Activated CD4-positive, alpha-beta memory T cell treated with anti-CD3 and anti-CD28 coated beads for 36 hours (primary cell): ENCODE measurements at regions not wholly inside any gene's neighbourhood (a gene's known extent, or its start where the extent isn't known, plus 50 kb on each side); places are given as distances from the start of the nearest gene placed in this dataset.

ENCODE experiments used
- CTCF ChIA-PET: fragments of 350-600 bp; sonication (Branson Sonifier 250); formaldehyde crosslinking; loops from one replicate; lab custom pipeline; 2021; ENCODE audit warnings: antibody characterized with exemption, inconsistent platforms; lab: Charles Lee
- POLR2A ChIA-PET: fragments of 350-600 bp; sonication (Branson Sonifier 250); formaldehyde crosslinking; loops from one replicate; lab custom pipeline; 2021; ENCODE audit warnings: antibody characterized with exemption; lab: Charles Lee
- DNase-seq: peaks from one replicate; pipeline ENCODE4 v3.0.0-alpha.2; 2020
- H3K27ac Mint-ChIP-seq: one replicate; pipeline ENCODE4 v1.8.0; 2021; ENCODE audit warnings: mixed read lengths
- H3K27me3 Mint-ChIP-seq: one replicate; pipeline ENCODE4 v1.8.0; 2021; ENCODE audit warnings: mixed read lengths
- H3K36me3 Mint-ChIP-seq: one replicate; pipeline ENCODE4 v1.8.0; 2021; ENCODE audit warnings: mixed read lengths
- H3K4me1 Mint-ChIP-seq: one replicate; pipeline ENCODE4 v1.8.0; 2021; ENCODE audit warnings: low read depth, mixed read lengths
- H3K4me3 Mint-ChIP-seq: one replicate; pipeline ENCODE4 v1.8.0; 2021; ENCODE audit warnings: mild to moderate bottlenecking, mixed read lengths
- H3K9me3 Mint-ChIP-seq: one replicate; pipeline ENCODE4 v1.8.0; 2021; ENCODE audit warnings: mixed read lengths
- intact Hi-C: fragments of 100-400 bp; cut with micrococcal nuclease; formaldehyde crosslinking; loops from one replicate; pipeline ENCODE4 v1.15.1; 2023

- H3K27ac Mint-ChIP-seq = no peak overlapping the region
- no peak for DNase-seq
- no peaks in the 10 kb centered on the region for H3K9me3 Mint-ChIP-seq
- H3K27me3 Mint-ChIP-seq = no peaks in the 10 kb centered on the region
- POLR2A ChIA-PET = no interaction called here
- intact Hi-C loops = loop anchor here (5.0 kb wide), 1 partner anchor 35 kb away; no protein-coding TSS in a partner anchor
- peaks cover 67% of the 10 kb centered on the region for H3K36me3 Mint-ChIP-seq
- CTCF ChIA-PET = interaction anchor here (1.0 kb wide), 1 partner anchor 95 kb away, joined by 3 read pairs; no protein-coding TSS in a partner anchor
- no peak overlapping the region for H3K4me3 Mint-ChIP-seq
- H3K4me1 Mint-ChIP-seq = peaks cover 50% of the 10 kb centered on the region
Observed at GRCh38 chr6:25122622-25123237, 156.4 kb upstream of the CARMIL1 start.

GRCh38 chr6:25124216-25124715 lies 154.9 kb upstream of the CARMIL1 start:
- POLR2A ChIA-PET = no interaction called here
- Mint-ChIP-seq H3K9me3 (no peaks in the 10 kb centered on the region), H3K4me3 (no peak overlapping the region), H3K27me3 (no peaks in the 10 kb centered on the region), H3K36me3 (peaks cover 69% of the 10 kb centered on the region), H3K27ac (no peak overlapping the region), H3K4me1 (peaks cover 46% of the 10 kb centered on the region)
- DNase-seq = no peak
- CTCF ChIA-PET = no interaction called here
- intact Hi-C loops = loop anchor here (5.0 kb wide), 1 partner anchor 37 kb away; no protein-coding TSS in a partner anchor

- intact Hi-C loops = no loop called here
- no peak for DNase-seq
- no peaks in the 10 kb centered on the region for H3K9me3 Mint-ChIP-seq
- H3K36me3 Mint-ChIP-seq = peaks cover 74% of the 10 kb centered on the region
- no peak overlapping the region for H3K27ac Mint-ChIP-seq
- no peak overlapping the region for H3K4me3 Mint-ChIP-seq
- CTCF ChIA-PET = no interaction called here
- peaks cover 53% of the 10 kb centered on the region for H3K4me1 Mint-ChIP-seq
- H3K27me3 Mint-ChIP-seq = no peaks in the 10 kb centered on the region
- POLR2A ChIA-PET = no interaction called here
Observed at GRCh38 chr6:25125736-25126135, 153.4 kb upstream of the CARMIL1 start.

GRCh38 chr6:25127076-25127837 lies 151.9 kb upstream of the CARMIL1 start:
- no peak for DNase-seq
- Mint-ChIP-seq H3K36me3 (peaks cover 72% of the 10 kb centered on the region), H3K4me1 (peaks cover 57% of the 10 kb centered on the region), H3K4me3 (no peak overlapping the region), H3K27ac (no peak overlapping the region), H3K27me3 (no peaks in the 10 kb centered on the region), H3K9me3 (no peaks in the 10 kb centered on the region)
- CTCF ChIA-PET = interaction anchor here (1.2 kb wide), 1 partner anchor 96 kb away, joined by 3 read pairs; no protein-coding TSS in a partner anchor
- POLR2A ChIA-PET = interaction anchor here (1.6 kb wide), 1 partner anchor 9 kb away, joined by 4 read pairs; no protein-coding TSS in a partner anchor
- intact Hi-C loops = no loop called here

- DNase-seq = no peak
- Mint-ChIP-seq H3K27ac (no peak overlapping the region), H3K36me3 (peaks cover 79% of the 10 kb centered on the region), H3K9me3 (peaks cover 15% of the 10 kb centered on the region), H3K4me1 (peaks cover 63% of the 10 kb centered on the region), H3K27me3 (no peaks in the 10 kb centered on the region), H3K4me3 (no peak overlapping the region)
- intact Hi-C loops = no loop called here
- CTCF ChIA-PET = interaction anchor here (0.8 to 1.0 kb wide), 2 partner anchors 135 to 359 kb away, joined by 3 read pairs; no protein-coding TSS in a partner anchor
- POLR2A ChIA-PET = interaction anchor here (1.2 kb wide), 1 partner anchor 38 kb away, joined by 3 read pairs; no protein-coding TSS in a partner anchor
Observed at GRCh38 chr6:25130518-25130917, 148.7 kb upstream of the CARMIL1 start.

- POLR2A ChIA-PET = no interaction called here
- H3K4me1 Mint-ChIP-seq = peaks cover 63% of the 10 kb centered on the region
- peak overlapping the region; percentile 48 for H3K4me3 Mint-ChIP-seq
- H3K27ac Mint-ChIP-seq = peak overlapping the region; percentile 9
- CTCF ChIA-PET = no interaction called here
- no peaks in the 10 kb centered on the region for H3K27me3 Mint-ChIP-seq
- no peak for DNase-seq
- peaks cover 89% of the 10 kb centered on the region for H3K36me3 Mint-ChIP-seq
- H3K9me3 Mint-ChIP-seq = peaks cover 15% of the 10 kb centered on the region
- intact Hi-C loops = no loop called here
Observed at GRCh38 chr6:25132934-25133333, 146.2 kb upstream of the CARMIL1 start.

- CTCF ChIA-PET = no interaction called here
- peaks cover 64% of the 10 kb centered on the region for H3K4me1 Mint-ChIP-seq
- H3K4me3 Mint-ChIP-seq = no peak overlapping the region
- H3K36me3 Mint-ChIP-seq = peaks cover 83% of the 10 kb centered on the region
- intact Hi-C loops = no loop called here
- POLR2A ChIA-PET = no interaction called here
- H3K27me3 Mint-ChIP-seq = no peaks in the 10 kb centered on the region
- DNase-seq = no peak
- H3K27ac Mint-ChIP-seq = no peak overlapping the region
- peaks cover 15% of the 10 kb centered on the region for H3K9me3 Mint-ChIP-seq
Observed at GRCh38 chr6:25133568-25133967, 145.6 kb upstream of the CARMIL1 start.

GRCh38 chr6:25136854-25137253 lies 142.3 kb upstream of the CARMIL1 start:
- Mint-ChIP-seq H3K27me3 (no peaks in the 10 kb centered on the region), H3K4me1 (peaks cover 48% of the 10 kb centered on the region), H3K4me3 (peak overlapping the region; percentile 89), H3K27ac (peak overlapping the region; percentile 99), H3K36me3 (peaks cover 58% of the 10 kb centered on the region), H3K9me3 (peaks cover 15% of the 10 kb centered on the region)
- intact Hi-C loops = loop anchor here (5.0 kb wide), 2 partner anchors 95 to 840 kb away; no protein-coding TSS in a partner anchor
- peak; percentile 32 for DNase-seq
- ChIA-PET CTCF (no interaction called here), POLR2A (interaction anchor here (0.7 to 1.8 kb wide), 4 partner anchors 9 to 61 kb away, joined by 3 to 5 read pairs (median 4); no protein-coding TSS in a partner anchor)

GRCh38 chr6:25137480-25137879 lies 141.7 kb upstream of the CARMIL1 start:
- Mint-ChIP-seq H3K9me3 (peaks cover 13% of the 10 kb centered on the region), H3K36me3 (peaks cover 53% of the 10 kb centered on the region), H3K4me3 (peak overlapping the region; percentile 89), H3K27me3 (no peaks in the 10 kb centered on the region), H3K27ac (peak overlapping the region; percentile 99), H3K4me1 (peaks cover 44% of the 10 kb centered on the region)
- intact Hi-C loops = loop anchor here (5.0 kb wide), 2 partner anchors 95 to 840 kb away; no protein-coding TSS in a partner anchor
- no peak for DNase-seq
- ChIA-PET CTCF (interaction anchor here (1.0 to 1.5 kb wide), 5 partner anchors 28 to 141 kb away, joined by 3 to 5 read pairs (median 3); no protein-coding TSS in a partner anchor), POLR2A (interaction anchor here (1.0 to 2.2 kb wide), 12 partner anchors 10 to 906 kb away, joined by 3 to 18 read pairs (median 6); a partner anchor contains a TSS)

GRCh38 chr6:25137916-25138232 lies 141.3 kb upstream of the CARMIL1 start:
- peak; percentile 79 for DNase-seq
- Mint-ChIP-seq H3K4me1 (peaks cover 43% of the 10 kb centered on the region), H3K9me3 (peaks cover 9% of the 10 kb centered on the region), H3K27me3 (no peaks in the 10 kb centered on the region), H3K27ac (peak overlapping the region; percentile 99), H3K4me3 (peak overlapping the region; percentile 89), H3K36me3 (peaks cover 49% of the 10 kb centered on the region)
- POLR2A ChIA-PET = interaction anchor here (1.0 to 2.2 kb wide), 16 partner anchors 9 to 906 kb away, joined by 3 to 18 read pairs (median 4); a partner anchor contains a TSS
- intact Hi-C loops = loop anchor here (1.0 to 5.0 kb wide), 14 partner anchors 9 to 883 kb away; partner anchors contain the start of genes RIPOR2 and TRIM38
- CTCF ChIA-PET = interaction anchor here (1.0 to 1.5 kb wide), 7 partner anchors 28 to 141 kb away, joined by 3 to 6 read pairs (median 3); no protein-coding TSS in a partner anchor

GRCh38 chr6:25138233-25138933 lies 140.8 kb upstream of the CARMIL1 start:
- intact Hi-C loops = loop anchor here (1.0 to 5.0 kb wide), 14 partner anchors 9 to 883 kb away; partner anchors contain the start of genes RIPOR2 and TRIM38
- peak; percentile 81 for DNase-seq
- peaks cover 41% of the 10 kb centered on the region for H3K4me1 Mint-ChIP-seq
- H3K4me3 Mint-ChIP-seq = peak overlapping the region; percentile 89
- H3K27ac Mint-ChIP-seq = peak overlapping the region; percentile 99
- H3K36me3 Mint-ChIP-seq = peaks cover 44% of the 10 kb centered on the region
- H3K9me3 Mint-ChIP-seq = peaks cover 4% of the 10 kb centered on the region
- ChIA-PET CTCF (interaction anchor here (0.8 to 1.5 kb wide), 12 partner anchors 12 to 140 kb away, joined by 3 to 6 read pairs (median 4); no protein-coding TSS in a partner anchor), POLR2A (interaction anchor here (0.5 to 2.2 kb wide), 19 partner anchors 9 to 905 kb away, joined by 3 to 18 read pairs (median 4); partner anchors contain the start of genes ACOT13 and TDP2)
- H3K27me3 Mint-ChIP-seq = no peaks in the 10 kb centered on the region
